Cardiac septum (tissue), 1 donor: ENCODE measurements at regions not wholly inside any gene's neighbourhood (a gene's known extent, or its start where the extent isn't known, plus 50 kb on each side); places are given as distances from the start of the nearest gene placed in this dataset.
"Not testable (repeated sequence)": the region's sequence is repeated elsewhere in the genome, so short reads cannot be mapped to it uniquely, and the experiment has no call there.

Experiments
- DNase-seq: peaks from one replicate; pipeline ENCODE4 v3.0.0-alpha.2; 2020; ENCODE audit warnings: low spot score
- intact Hi-C: fragments of 100-400 bp; cut with DNase I; formaldehyde crosslinking; loops from one replicate; pipeline ENCODE4 v1.14.0; 2022
- donor health status: DM: no; HTN: no; CAD: no.

DNA sequence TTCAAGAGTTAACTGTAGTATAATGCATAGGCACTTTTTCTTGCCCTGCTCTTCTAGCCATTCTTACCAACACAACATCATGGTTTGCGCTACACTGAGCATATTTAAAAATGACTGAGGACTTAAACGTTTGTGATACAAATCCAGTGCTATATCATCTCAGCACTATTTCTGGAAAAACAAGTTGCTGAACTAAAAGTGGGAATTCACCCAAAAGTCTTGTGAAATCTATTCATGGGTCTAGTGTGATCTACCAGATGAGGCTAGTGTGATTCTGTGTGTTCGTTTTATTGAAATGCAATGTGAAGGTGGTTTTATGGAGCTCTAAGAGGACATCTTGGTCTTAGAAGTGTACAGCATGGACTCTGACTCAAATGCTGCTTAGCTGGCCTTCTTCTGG lies 584.6 kb upstream of the POM121L12 start:
- no peak for DNase-seq
- intact Hi-C loops: no loop called here

GRCh38 chr7:52447581-52448180 lies 587.8 kb upstream of the POM121L12 start:
- no peak for DNase-seq
- intact Hi-C loops: no loop called here

DNA sequence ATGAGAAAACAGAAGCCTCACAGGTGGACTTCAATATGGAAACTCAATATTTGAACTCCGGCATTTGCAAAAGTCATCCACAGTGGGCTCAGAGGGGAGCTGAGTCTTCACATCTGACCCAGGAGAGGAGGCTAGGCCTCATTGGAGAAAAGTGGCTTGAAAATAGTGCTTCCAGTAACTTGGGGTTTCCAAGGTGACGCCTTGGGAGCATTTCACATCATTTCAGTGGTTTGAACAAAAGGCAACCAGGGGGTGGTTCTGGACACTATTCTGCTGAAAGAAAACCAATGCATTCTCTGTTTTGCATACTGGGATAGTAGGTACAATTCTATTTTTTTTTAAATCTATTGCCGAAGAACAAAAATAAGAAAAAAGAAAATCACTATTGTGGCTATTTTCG lies 599.2 kb upstream of the POM121L12 start:
- intact Hi-C loops: no loop called here
- DNase-seq: no peak

DNA sequence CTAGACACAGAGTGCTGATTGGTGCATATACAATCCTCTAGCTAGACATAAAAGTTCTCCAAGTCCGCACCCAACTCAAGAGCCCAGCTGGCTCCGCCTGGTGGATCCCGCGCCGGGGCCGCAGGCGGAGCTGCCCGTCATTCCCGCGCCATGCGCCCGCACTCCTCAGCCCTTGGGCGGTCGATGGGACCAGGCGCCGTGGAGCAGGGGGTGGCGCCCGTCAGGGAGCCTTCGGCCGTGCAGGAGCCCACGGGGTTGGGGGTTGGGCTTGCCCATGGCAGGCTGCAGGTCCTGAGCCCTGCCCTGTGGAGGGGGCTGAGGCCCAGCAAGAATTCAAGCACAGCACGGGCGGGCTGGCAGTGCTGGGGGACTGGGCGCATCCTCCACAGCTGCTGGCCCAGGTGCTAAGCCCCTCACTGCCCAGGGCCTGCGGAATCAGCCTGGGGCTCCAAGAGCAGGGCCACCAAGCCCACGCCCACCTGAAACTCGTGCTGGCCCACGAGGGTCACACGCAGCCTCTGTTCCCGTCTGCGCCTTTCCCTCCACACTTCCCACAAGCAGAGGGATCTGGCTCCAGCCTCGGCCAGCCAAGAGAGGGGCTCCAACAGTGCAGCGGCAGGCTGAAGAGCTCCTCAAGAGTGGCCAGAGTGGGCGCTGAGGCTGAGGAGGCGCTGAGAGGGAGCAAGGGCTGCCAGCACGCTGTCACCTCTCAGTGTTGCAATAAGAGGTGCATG lies 604.2 kb upstream of the POM121L12 start:
- DNase-seq: no peak
- intact Hi-C loops: no loop called here

DNA sequence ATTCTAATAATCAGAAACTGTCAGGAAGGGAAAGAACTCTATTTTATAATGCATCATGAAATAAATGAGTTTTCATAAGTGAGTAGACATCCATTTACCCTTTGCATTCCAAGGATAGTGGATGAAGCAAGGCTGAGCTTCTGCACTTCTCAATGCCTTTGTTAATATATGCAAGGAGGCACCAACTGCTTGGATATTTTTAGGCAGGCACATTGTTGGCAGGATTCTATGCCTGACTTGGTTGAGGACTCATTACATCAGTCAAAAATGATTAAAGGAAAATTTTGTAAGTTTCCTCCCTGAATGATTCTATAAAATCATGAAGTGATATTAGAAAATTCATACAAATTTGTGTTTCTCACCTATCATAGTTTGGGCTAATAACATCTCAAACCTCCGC lies 612.2 kb upstream of the POM121L12 start:
- intact Hi-C loops: no loop called here
- DNase-seq: no peak

- no peak for DNase-seq
- intact Hi-C loops: no loop called here
Measured at GRCh38 chr7:52413051-52413450, 622.4 kb upstream of the POM121L12 start.

GRCh38 chr7:52410032-52410431 lies 625.4 kb upstream of the POM121L12 start:
- no peak for DNase-seq
- intact Hi-C loops: no loop called here

GRCh38 chr7:52406808-52407207 lies 628.6 kb upstream of the POM121L12 start:
- no peak for DNase-seq
- intact Hi-C loops: no loop called here

DNA sequence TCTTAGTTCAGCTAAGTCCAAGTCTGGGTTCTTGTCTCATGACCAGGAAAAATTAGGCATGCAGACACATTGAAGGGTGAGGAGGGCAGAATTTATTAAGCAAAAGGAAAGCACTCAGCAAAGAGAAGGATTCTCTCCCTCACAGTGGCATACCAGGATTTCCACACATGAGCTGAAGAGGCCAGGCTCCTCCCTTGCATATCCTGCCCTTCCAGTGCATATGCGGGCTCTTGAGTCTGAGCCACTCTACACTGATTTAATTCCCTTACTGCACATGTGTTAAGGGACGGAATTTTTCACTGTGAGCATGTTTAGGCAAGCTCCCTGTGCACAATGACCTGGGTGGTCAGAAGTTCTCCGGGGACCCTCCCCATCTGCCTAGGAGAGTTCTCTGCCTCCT lies 652.7 kb upstream of the POM121L12 start:
- DNase-seq: no peak
- intact Hi-C loops: no loop called here

- intact Hi-C loops: no loop called here
- DNase-seq: no peak
Measured at GRCh38 chr7:52369922-52370321, 665.5 kb upstream of the POM121L12 start.

DNA sequence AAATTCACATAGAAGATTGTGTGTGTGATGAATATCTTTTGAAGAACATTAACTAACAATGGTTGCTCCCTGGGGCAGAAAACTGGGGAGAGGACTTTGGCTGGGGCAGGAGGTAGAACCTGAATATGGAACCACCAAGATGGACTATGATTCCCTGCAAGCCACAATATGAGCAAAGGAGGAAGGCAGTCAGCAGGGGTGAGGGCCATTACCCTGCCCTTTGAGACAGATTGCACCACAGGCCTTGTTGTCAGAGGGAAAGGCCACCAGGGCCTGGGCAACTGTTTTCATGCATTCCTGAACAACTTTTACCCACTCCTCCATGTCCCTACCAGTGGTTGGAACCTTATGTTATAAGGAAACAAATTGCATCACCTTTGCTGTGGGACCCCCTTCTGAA lies 670.1 kb upstream of the POM121L12 start:
- DNase-seq: no peak
- intact Hi-C loops: no loop called here

DNA sequence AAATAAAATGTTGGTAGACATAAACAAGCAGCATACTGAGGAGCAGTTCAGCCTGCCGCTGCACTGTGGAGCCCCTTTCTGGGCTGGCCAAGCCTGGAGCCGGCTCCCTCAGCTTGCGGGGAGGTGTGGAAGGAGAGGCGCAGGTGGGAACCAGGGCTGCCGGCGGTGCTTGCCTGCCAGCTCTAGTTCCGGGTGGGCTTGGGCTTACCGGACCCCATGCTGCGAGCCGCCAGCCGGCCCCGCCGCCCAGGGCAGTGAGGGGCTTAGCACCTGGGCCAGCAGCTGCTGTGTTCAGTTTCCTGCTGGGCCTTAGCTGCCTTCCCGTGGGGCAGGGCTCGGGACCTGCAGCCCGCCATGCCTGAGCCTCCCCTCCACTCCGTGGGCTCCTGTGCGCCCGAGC lies 672.9 kb upstream of the POM121L12 start:
- intact Hi-C loops: no loop called here
- DNase-seq: no peak

DNA sequence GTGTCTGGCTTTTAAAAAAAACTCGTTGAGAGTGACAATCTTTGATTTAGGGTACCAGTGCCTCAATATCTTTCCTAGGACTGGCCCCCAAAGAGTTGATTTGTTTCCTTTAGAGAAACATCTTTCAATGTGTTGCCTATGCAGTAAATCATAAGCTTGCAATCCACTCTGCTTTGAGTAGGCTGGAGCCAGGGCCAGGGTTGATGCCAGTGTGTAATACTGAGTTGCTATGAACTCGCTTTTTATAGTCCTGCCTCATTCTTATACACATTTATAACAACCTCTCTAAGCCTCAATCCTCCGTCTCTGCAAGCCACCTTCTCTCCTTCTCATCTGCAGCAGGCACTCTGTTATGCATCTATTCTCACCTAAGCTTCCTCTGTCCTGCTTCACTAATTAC lies 674.9 kb upstream of the POM121L12 start:
- no peak for DNase-seq
- intact Hi-C loops: no loop called here

GRCh38 chr7:52355053-52355452 lies 680.4 kb upstream of the POM121L12 start:
- DNase-seq: no peak
- intact Hi-C loops: no loop called here

- intact Hi-C loops: no loop called here
- DNase-seq: no peak
Measured at GRCh38 chr7:52352013-52352981, 683.1 kb upstream of the POM121L12 start.

- intact Hi-C loops: no loop called here
- DNase-seq: no peak
Measured at GRCh38 chr7:52344015-52344414, 691.4 kb upstream of the POM121L12 start.

- DNase-seq: no peak
- intact Hi-C loops: no loop called here
Measured at GRCh38 chr7:52340067-52340466, 695.4 kb upstream of the POM121L12 start.

DNA sequence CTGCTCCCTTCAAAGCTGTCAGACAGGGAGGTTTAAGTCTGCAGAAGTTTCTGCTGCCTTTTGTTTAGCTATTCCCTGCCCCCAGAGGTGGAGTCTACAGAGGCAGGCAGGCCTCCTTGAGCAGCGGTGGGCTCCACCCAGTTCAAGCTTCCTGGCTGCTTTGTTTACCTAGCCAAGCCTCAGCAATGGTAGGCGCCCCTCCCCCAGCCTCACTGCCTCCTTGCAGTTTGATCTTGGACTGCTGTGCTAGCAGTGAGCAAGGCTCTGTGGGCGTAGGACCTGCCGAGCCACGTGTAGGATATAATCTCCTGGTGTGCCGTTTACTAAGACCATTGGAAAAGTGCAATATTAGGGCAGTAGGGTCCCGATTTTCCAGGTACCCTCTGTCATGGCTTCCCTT lies 707.1 kb upstream of the POM121L12 start:
- intact Hi-C loops, DNase-seq: not testable (repeated sequence)

DNA sequence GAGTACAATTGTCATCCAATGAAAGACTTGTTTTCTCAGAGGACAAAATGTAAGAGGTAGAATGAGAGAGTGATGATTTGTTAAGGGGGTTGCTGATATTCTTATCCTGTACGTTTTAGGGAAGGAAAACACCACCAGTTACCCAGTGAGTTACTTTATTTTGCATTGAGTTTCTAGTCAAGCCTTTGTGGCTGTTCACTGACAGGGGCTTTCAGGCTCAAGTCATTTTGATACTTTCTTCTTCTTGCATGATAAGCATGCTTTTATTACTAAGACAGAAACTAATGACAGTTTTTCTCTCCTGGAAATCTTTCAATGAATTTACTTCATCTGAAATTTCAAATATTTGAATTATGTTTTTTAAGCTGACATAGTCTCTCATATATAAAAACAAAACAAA lies 710.2 kb upstream of the POM121L12 start:
- DNase-seq: no peak
- intact Hi-C loops: no loop called here

- intact Hi-C loops: no loop called here
- no peak for DNase-seq
Measured at GRCh38 chr7:52323202-52323746, 712.2 kb upstream of the POM121L12 start.
